ENCODE measurements at regions not wholly inside any gene's neighbourhood (a gene's known extent, or its start where the extent isn't known, plus 50 kb on each side); places are given as distances from the start of the nearest gene placed in this dataset.
"Not testable (repeated sequence)": the region's sequence is repeated elsewhere in the genome, so short reads cannot be mapped to it uniquely, and the experiment has no call there.

- no peak for DNase-seq (ENCODE audit: low read depth)
Measured at GRCh38 chr11:71383461-71383860, 64.7 kb downstream of the DHCR7 start.

GRCh38 chr11:71381781-71382505 lies 66.2 kb downstream of the DHCR7 start:
- no peak for DNase-seq (ENCODE audit: low read depth)

GRCh38 chr11:71379701-71380100 lies 68.5 kb downstream of the DHCR7 start:
- no peak for DNase-seq (ENCODE audit: low read depth)

GRCh38 chr11:71373791-71374454 lies 74.3 kb downstream of the DHCR7 start:
- no peak for DNase-seq (ENCODE audit: low read depth)

GRCh38 chr11:71372693-71373657 lies 75.2 kb downstream of the DHCR7 start:
- no peak for DNase-seq (ENCODE audit: low read depth)

GRCh38 chr11:71371674-71372069 lies 76.5 kb downstream of the DHCR7 start:
- no peak for DNase-seq (ENCODE audit: low read depth)

GRCh38 chr11:71370895-71371673 lies 77.1 kb downstream of the DHCR7 start:
- DNase-seq (ENCODE audit: low read depth) = no peak

- DNase-seq (ENCODE audit: low read depth) = no peak
Measured at GRCh38 chr11:71370020-71370747, 78.0 kb downstream of the DHCR7 start.

GRCh38 chr11:71369411-71369810 lies 78.8 kb downstream of the DHCR7 start:
- DNase-seq (ENCODE audit: low read depth) = no peak

GRCh38 chr11:71368966-71369365 lies 79.2 kb downstream of the DHCR7 start:
- no peak for DNase-seq (ENCODE audit: low read depth)

- DNase-seq (ENCODE audit: low read depth) = no peak
Measured at GRCh38 chr11:71367756-71368155, 80.4 kb downstream of the DHCR7 start.

- not testable (repeated sequence) for DNase-seq (ENCODE audit: low read depth)
Measured at GRCh38 chr11:71367276-71367675, 80.9 kb downstream of the DHCR7 start.

GRCh38 chr11:71366076-71366475 lies 82.1 kb downstream of the DHCR7 start:
- DNase-seq (ENCODE audit: low read depth) = no peak

GRCh38 chr11:71365626-71366025 lies 82.6 kb downstream of the DHCR7 start:
- DNase-seq (ENCODE audit: low read depth) = no peak

- no peak for DNase-seq (ENCODE audit: low read depth)
Measured at GRCh38 chr11:71364806-71365205, 83.4 kb downstream of the DHCR7 start.

GRCh38 chr11:71364176-71364671 lies 84.0 kb downstream of the DHCR7 start:
- no peak for DNase-seq (ENCODE audit: low read depth)

GRCh38 chr11:71363721-71364120 lies 84.5 kb downstream of the DHCR7 start:
- DNase-seq (ENCODE audit: low read depth) = no peak

GRCh38 chr11:71358963-71359567 lies 89.1 kb downstream of the DHCR7 start:
- DNase-seq (ENCODE audit: low read depth) = no peak

- DNase-seq (ENCODE audit: low read depth) = no peak
Measured at GRCh38 chr11:71358122-71358728, 90.0 kb downstream of the DHCR7 start.

- DNase-seq (ENCODE audit: low read depth) = no peak
Measured at GRCh38 chr11:71357414-71357813, 90.8 kb downstream of the DHCR7 start.

Data from activated T-cell treated with anti-CD3 and anti-CD28 coated beads for 24 hours (primary cell).